ENCODE measurements at regions not wholly inside any gene's neighbourhood (a gene's known extent, or its start where the extent isn't known, plus 50 kb on each side); places are given as distances from the start of the nearest gene placed in this dataset.

DNA sequence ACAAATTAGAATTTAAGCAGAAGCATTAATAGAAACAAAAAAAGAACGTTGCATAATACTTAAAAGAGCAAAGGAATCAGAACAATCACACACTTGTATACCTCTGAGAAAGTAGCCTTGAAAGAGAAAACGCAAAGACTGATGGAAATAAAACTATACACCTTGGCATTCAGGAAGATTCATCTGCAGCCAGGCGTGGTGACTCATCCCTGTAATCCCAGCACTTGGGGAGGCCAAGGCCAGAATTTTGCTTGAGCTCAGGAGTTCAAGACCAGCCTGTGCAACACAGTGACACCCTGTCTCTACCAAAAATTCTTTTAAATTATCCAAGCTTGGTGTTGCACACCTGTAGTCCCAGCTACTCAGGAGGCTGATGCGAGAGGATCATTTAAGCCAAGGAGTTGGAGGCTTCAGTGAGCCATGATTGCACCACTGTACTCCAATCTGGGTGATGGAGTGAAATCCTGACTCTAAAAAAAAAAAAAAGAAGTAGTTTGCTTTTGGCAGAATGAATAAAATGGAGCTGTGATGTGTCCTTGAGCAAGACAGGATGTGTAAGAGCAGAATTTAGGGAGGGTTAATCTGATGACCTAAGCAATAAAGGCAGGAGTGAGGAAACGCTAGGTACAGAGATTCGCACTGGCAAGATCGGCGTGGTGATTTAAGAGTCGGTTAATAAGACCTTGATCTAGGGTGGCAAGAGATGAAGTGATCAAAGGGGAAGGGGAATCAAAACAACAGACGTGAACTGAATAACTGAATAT is 75.8 kb upstream of the NRP1 start:
- TF ChIP-seq, protein P1, sequence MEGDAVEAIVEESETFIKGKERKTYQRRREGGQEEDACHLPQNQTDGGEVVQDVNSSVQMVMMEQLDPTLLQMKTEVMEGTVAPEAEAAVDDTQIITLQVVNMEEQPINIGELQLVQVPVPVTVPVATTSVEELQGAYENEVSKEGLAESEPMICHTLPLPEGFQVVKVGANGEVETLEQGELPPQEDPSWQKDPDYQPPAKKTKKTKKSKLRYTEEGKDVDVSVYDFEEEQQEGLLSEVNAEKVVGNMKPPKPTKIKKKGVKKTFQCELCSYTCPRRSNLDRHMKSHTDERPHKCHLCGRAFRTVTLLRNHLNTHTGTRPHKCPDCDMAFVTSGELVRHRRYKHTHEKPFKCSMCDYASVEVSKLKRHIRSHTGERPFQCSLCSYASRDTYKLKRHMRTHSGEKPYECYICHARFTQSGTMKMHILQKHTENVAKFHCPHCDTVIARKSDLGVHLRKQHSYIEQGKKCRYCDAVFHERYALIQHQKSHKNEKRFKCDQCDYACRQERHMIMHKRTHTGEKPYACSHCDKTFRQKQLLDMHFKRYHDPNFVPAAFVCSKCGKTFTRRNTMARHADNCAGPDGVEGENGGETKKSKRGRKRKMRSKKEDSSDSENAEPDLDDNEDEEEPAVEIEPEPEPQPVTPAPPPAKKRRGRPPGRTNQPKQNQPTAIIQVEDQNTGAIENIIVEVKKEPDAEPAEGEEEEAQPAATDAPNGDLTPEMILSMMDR (IDR thresholded peaks at IDR 0.05): no peak
- TF ChIP-seq POLR2A (IDR thresholded peaks at IDR 0.05): no peak
